Sigmoid colon (tissue), 6 donors: ENCODE measurements at regions not wholly inside any gene's neighbourhood (a gene's known extent, or its start where the extent isn't known, plus 50 kb on each side); places are given as distances from the start of the nearest gene placed in this dataset.

ENCODE experiments used
- DNase-seq: peaks from one replicate; pipeline ENCODE4 v3.0.0-alpha.2; 2019
- H3K27ac ChIP-seq, 4 donors: fragments of 200-600 bp; sonication (generic); one replicate each; pipeline ENCODE4 v1.5.1; 2016 to 2019; ENCODE audit warnings: mild to moderate bottlenecking in 1 of 4
- H3K27me3 ChIP-seq, 3 donors: fragments of 200-600 bp; sonication (generic); one replicate each; pipeline ENCODE4 v1.5.1; 2019; ENCODE audit warnings: mild to moderate bottlenecking in 1 of 3
- H3K36me3 ChIP-seq, 4 donors: fragments of 200-600 bp; sonication (generic); one replicate each; pipeline ENCODE4 v1.5.1; 2016 to 2019
- H3K4me1 ChIP-seq, 4 donors: fragments of 200-600 bp; sonication (generic); one replicate each; pipeline ENCODE4 v1.5.1; 2017 to 2019
- H3K4me3 ChIP-seq, 4 donors: fragments of 200-600 bp; sonication (generic); one replicate each; pipeline ENCODE4 v1.5.1; 2017 to 2019; ENCODE audit warnings: mild to moderate bottlenecking in 2 of 4, moderate library complexity in 1 of 4
- H3K9me3 ChIP-seq, 4 donors: fragments of 200-600 bp in 3 of 4; sonication (generic) in 3 of 4; one replicate each; pipeline versions ENCODE4 v1.5.1 to v1.6.1; 2013 to 2019
- CTCF ChIP-seq, 4 experiments: fragments of 450-650 bp in 3 of 4; fragments of 200-600 bp in 1 of 4; IDR thresholded peaks; one replicate each; pipeline ENCODE4 v1.5.1; 2016 to 2019; ENCODE audit warnings: antibody characterized with exemption in 4 of 4, mild to moderate bottlenecking in 3 of 4, moderate library complexity in 2 of 4
- EP300 ChIP-seq, 4 donors: sonication (generic); formaldehyde crosslinking; IDR thresholded peaks; one replicate each; pipeline ENCODE4 v1.6.1; 2017; ENCODE audit warnings: antibody characterized with exemption in 4 of 4
- POLR2A ChIP-seq, 2 donors: fragments of 450-650 bp; IDR thresholded peaks; one replicate each; pipeline ENCODE4 v1.6.1; 2016; ENCODE audit warnings: antibody characterized with exemption in 2 of 2, mild to moderate bottlenecking in 2 of 2, moderate library complexity in 2 of 2
- POLR2AphosphoS5 ChIP-seq, 4 donors: sonication (generic); formaldehyde crosslinking; IDR thresholded peaks; one replicate each; pipeline ENCODE4 v1.6.1; 2017; ENCODE audit warnings: antibody characterized with exemption in 4 of 4
- WGBS, 2 donors: extraction: QIAGEN DNeasy Blood & Tissue Kit; methylation state at CpG; one replicate each; pipeline ENCODE4 v1.1.7; 2013; 5-methylcytosine and 5-hydroxymethylcytosine counted together
- intact Hi-C: fragments of 100-400 bp; cut with DNase I; formaldehyde crosslinking; loops from one replicate; pipeline ENCODE4 v1.15.1; 2023
- donor health status: healthy with polysubstance abuse.
- donor health status: healthy.

DNA sequence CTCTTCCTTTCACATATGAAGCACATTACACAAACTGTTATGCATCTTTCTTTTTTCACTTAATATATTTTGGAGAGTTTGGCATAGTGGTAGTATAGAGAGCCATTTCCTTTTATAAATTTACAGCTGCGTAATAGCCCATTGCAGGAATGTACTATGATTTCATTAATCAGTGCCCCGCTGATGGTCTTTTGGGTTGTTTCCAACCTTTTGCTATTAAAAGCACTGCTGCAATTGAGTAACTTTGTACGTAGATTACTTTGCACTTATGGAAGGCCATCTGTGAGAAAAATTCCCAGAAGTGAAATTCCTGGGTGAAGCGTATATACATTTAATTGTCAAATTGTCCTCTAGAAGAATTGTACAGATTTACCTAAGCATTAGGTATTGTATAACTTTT lies 565.3 kb upstream of the ZNF804A start:
- H3K9me3 ChIP-seq = no peaks in the 10 kb centered on the region
- H3K27ac ChIP-seq = no peak overlapping the region
- no peak for DNase-seq
- no peaks in the 10 kb centered on the region for H3K27me3 ChIP-seq
- H3K4me1 ChIP-seq = peaks cover 0 to 3% (median 0%) of the 10 kb centered on the region in 4 donors
- 85 to 94% methylated on average over 4 of the region's 4 CpGs for WGBS, 2 donors
- no peak overlapping the region for H3K4me3 ChIP-seq
- intact Hi-C loops = no loop called here
- TF ChIP-seq POLR2AphosphoS5 (IDR thresholded peaks at IDR 0.05) (no peak), POLR2A (IDR thresholded peaks at IDR 0.05) (no peak), EP300 (IDR thresholded peaks at IDR 0.05) (no peak), CTCF (IDR thresholded peaks at IDR 0.05) (no peak)
- H3K36me3 ChIP-seq = no peaks in the 10 kb centered on the region

DNA sequence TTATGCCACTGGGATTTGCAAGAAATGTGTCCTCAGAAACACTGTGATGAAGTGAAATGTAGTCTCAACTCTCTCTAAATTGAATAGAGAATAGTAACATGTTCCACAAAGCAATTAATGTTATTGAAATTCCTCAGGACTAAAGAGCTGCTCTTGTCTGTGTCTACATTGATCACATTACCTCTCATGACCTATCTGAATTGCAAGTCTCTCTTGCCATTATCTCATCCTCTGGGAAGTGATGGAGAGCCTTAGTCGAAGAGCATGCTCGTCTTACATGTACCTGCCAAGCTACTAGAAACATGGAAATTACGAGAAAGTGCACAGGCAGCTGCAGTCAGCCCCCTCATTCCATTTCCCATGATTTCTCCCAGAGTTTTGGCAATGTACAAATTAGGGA lies 561.1 kb upstream of the ZNF804A start:
- 88 to 90% methylated on average over 3 of the region's 3 CpGs for WGBS, 2 donors
- TF ChIP-seq CTCF (IDR thresholded peaks at IDR 0.05) (no peak), POLR2AphosphoS5 (IDR thresholded peaks at IDR 0.05) (no peak), POLR2A (IDR thresholded peaks at IDR 0.05) (no peak), EP300 (IDR thresholded peaks at IDR 0.05) (no peak)
- H3K27me3 ChIP-seq = no peaks in the 10 kb centered on the region
- DNase-seq = no peak
- no peak overlapping the region for H3K27ac ChIP-seq
- H3K4me3 ChIP-seq = no peak overlapping the region
- no peaks in the 10 kb centered on the region for H3K36me3 ChIP-seq
- H3K4me1 ChIP-seq = peaks cover 0 to 8% (median 3%) of the 10 kb centered on the region in 4 donors
- H3K9me3 ChIP-seq = no peaks in the 10 kb centered on the region
- intact Hi-C loops = no loop called here

GRCh38 chr2:184039493-184039892 lies 558.8 kb upstream of the ZNF804A start:
- TF ChIP-seq POLR2A (IDR thresholded peaks at IDR 0.05) (no peak), CTCF (IDR thresholded peaks at IDR 0.05) (no peak), POLR2AphosphoS5 (IDR thresholded peaks at IDR 0.05) (no peak), EP300 (IDR thresholded peaks at IDR 0.05) (no peak)
- peaks cover 0 to 6% (median 2%) of the 10 kb centered on the region in 4 donors for H3K4me1 ChIP-seq
- no peak overlapping the region for H3K4me3 ChIP-seq
- WGBS, 2 donors = 87 to 91% methylated on average over 3 of the region's 3 CpGs
- intact Hi-C loops = no loop called here
- H3K27me3 ChIP-seq = no peaks in the 10 kb centered on the region
- no peaks in the 10 kb centered on the region for H3K9me3 ChIP-seq
- no peak for DNase-seq
- no peak overlapping the region for H3K27ac ChIP-seq
- no peaks in the 10 kb centered on the region for H3K36me3 ChIP-seq

GRCh38 chr2:184040230-184040629 lies 558.1 kb upstream of the ZNF804A start:
- Histone ChIP-seq H3K9me3 (no peaks in the 10 kb centered on the region), H3K4me3 (no peak overlapping the region), H3K27me3 (no peaks in the 10 kb centered on the region), H3K4me1 (peaks cover 0 to 6% (median 2%) of the 10 kb centered on the region in 4 donors), H3K36me3 (no peaks in the 10 kb centered on the region), H3K27ac (no peak overlapping the region)
- DNase-seq = no peak
- intact Hi-C loops = no loop called here
- WGBS, 2 donors = 9 to 57% methylated on average over 1 of the region's 1 CpG
- no peak for TF ChIP-seq CTCF (IDR thresholded peaks at IDR 0.05)
- TF ChIP-seq POLR2AphosphoS5 (IDR thresholded peaks at IDR 0.05) = no peak
- no peak for TF ChIP-seq EP300 (IDR thresholded peaks at IDR 0.05)
- no peak for TF ChIP-seq POLR2A (IDR thresholded peaks at IDR 0.05)

- Histone ChIP-seq H3K9me3 (no peaks in the 10 kb centered on the region), H3K27me3 (no peaks in the 10 kb centered on the region), H3K36me3 (no peaks in the 10 kb centered on the region), H3K27ac (no peak overlapping the region), H3K4me3 (no peak overlapping the region), H3K4me1 (peaks cover 0 to 6% (median 2%) of the 10 kb centered on the region in 4 donors)
- WGBS, 2 donors = 50 to 64% methylated on average over 3 of the region's 3 CpGs
- TF ChIP-seq CTCF (IDR thresholded peaks at IDR 0.05) (no peak), EP300 (IDR thresholded peaks at IDR 0.05) (no peak), POLR2A (IDR thresholded peaks at IDR 0.05) (no peak), POLR2AphosphoS5 (IDR thresholded peaks at IDR 0.05) (no peak)
- no peak for DNase-seq
- intact Hi-C loops = no loop called here
Measured at GRCh38 chr2:184041077-184041476, 557.3 kb upstream of the ZNF804A start.
